ENCODE measurements at regions not wholly inside any gene's neighbourhood (a gene's known extent, or its start where the extent isn't known, plus 50 kb on each side); places are given as distances from the start of the nearest gene placed in this dataset.

DNA sequence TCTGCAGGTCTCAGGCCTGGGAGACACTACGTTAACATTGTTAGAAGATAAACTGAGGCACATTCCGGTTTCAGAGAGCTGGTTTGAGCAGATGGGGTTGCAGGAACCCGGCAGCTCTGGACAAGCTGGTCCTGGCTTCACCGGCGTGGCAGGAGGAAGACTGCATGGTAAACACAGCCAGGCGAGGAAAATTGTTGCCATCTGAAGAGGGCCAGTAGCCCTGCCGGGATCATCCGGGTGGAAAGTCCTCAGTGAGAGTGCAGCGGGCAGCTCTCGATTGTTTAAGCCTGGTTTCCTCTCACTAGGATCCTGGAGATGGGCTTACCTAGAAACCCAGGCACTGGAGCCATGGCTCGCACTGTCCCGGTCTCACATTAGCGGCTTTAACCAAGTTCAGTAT is 226.9 kb downstream of the IRX2 start:
- ChIA-PET POLR2A (no interaction called here), CTCF (no interaction called here)
- H3K27ac Mint-ChIP-seq: no peak overlapping the region
- no peaks in the 10 kb centered on the region for H3K4me1 Mint-ChIP-seq
- no peaks in the 10 kb centered on the region for H3K27me3 Mint-ChIP-seq
- peaks cover 3% of the 10 kb centered on the region for H3K9me3 Mint-ChIP-seq
- no peak overlapping the region for H3K4me3 Mint-ChIP-seq
- no peaks in the 10 kb centered on the region for H3K36me3 Mint-ChIP-seq (ENCODE audit: low read depth)
- DNase-seq: no peak

- no peak for DNase-seq
- Mint-ChIP-seq H3K36me3 (ENCODE audit: low read depth) (no peaks in the 10 kb centered on the region), H3K9me3 (peaks cover 3% of the 10 kb centered on the region), H3K4me1 (no peaks in the 10 kb centered on the region), H3K27ac (no peak overlapping the region), H3K27me3 (no peaks in the 10 kb centered on the region), H3K4me3 (no peak overlapping the region)
- ChIA-PET CTCF (no interaction called here), POLR2A (no interaction called here)
Measured at GRCh38 chr5:2523180-2523579, 228.3 kb downstream of the IRX2 start.

GRCh38 chr5:2522372-2522771 is 229.1 kb downstream of the IRX2 start:
- Mint-ChIP-seq H3K36me3 (ENCODE audit: low read depth) (no peaks in the 10 kb centered on the region), H3K4me1 (no peaks in the 10 kb centered on the region), H3K27ac (no peak overlapping the region), H3K9me3 (peaks cover 3% of the 10 kb centered on the region), H3K27me3 (no peaks in the 10 kb centered on the region), H3K4me3 (no peak overlapping the region)
- no peak for DNase-seq
- CTCF ChIA-PET: no interaction called here
- POLR2A ChIA-PET: no interaction called here

GRCh38 chr5:2519153-2519552 is 232.3 kb downstream of the IRX2 start:
- Mint-ChIP-seq H3K9me3 (no peaks in the 10 kb centered on the region), H3K27me3 (no peaks in the 10 kb centered on the region), H3K4me1 (no peaks in the 10 kb centered on the region), H3K4me3 (no peak overlapping the region), H3K27ac (no peak overlapping the region), H3K36me3 (ENCODE audit: low read depth) (no peaks in the 10 kb centered on the region)
- ChIA-PET POLR2A (no interaction called here), CTCF (no interaction called here)
- no peak for DNase-seq

DNA sequence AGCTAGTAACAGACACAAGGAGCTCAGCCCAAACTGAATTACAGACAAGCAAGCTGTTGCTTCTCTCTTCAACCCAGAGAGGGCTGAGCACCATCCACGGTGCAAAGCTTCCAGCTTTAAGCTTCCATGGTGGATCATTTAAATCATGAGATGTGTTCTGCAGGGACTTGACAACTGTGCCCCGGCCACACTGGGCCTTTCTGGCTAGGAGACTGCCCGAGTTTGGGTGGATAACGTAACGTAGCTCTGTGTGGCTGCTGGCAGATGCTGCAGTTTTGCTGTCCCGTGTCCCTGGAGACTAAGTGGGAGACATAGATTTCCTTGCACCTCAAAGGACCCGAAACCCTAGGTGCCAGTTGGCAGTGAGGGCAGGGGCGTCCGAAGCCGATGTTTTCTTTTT is 234.0 kb downstream of the IRX2 start:
- Mint-ChIP-seq H3K9me3 (no peaks in the 10 kb centered on the region), H3K36me3 (ENCODE audit: low read depth) (no peaks in the 10 kb centered on the region), H3K27me3 (no peaks in the 10 kb centered on the region), H3K4me3 (no peak overlapping the region), H3K4me1 (no peaks in the 10 kb centered on the region), H3K27ac (no peak overlapping the region)
- DNase-seq: no peak
- ChIA-PET POLR2A (no interaction called here), CTCF (no interaction called here)

DNA sequence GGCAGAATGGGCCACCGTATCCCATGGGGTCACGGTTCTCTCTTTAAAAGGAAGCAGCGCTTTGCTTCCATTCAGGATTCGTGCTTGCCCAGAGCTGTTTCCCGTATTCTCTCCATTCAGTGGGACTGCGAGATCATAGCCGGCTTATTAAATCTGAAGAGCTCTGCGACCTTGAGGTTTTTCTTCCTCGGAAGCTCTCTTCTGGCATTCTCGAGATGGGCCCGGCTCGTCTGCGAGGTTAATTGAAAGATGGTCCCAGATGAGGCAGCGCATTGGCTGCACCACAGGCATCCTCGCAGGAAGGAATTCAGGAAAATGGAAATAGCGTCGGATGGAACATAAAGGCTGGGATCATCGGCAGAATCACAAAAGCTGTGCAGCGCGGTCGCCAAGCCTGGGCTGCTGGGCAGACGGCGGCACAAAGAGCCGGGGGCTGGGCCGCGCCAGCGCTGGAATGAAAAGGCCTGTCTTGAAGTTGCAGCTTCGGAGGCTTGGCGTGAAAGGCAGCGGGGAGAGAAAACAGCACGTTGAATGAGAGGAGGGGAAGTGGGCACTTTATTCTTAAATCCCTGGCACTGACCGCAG is 236.2 kb downstream of the IRX2 start:
- no peaks in the 10 kb centered on the region for H3K4me1 Mint-ChIP-seq
- CTCF ChIA-PET: no interaction called here
- no peaks in the 10 kb centered on the region for H3K36me3 Mint-ChIP-seq (ENCODE audit: low read depth)
- H3K27me3 Mint-ChIP-seq: no peaks in the 10 kb centered on the region
- DNase-seq: no peak
- no peaks in the 10 kb centered on the region for H3K9me3 Mint-ChIP-seq
- POLR2A ChIA-PET: no interaction called here
- H3K4me3 Mint-ChIP-seq: no peak overlapping the region
- no peak overlapping the region for H3K27ac Mint-ChIP-seq

GRCh38 chr5:2514484-2514883 is 237.0 kb downstream of the IRX2 start:
- CTCF ChIA-PET: no interaction called here
- DNase-seq: no peak
- H3K36me3 Mint-ChIP-seq (ENCODE audit: low read depth): no peaks in the 10 kb centered on the region
- H3K27ac Mint-ChIP-seq: no peak overlapping the region
- no peak overlapping the region for H3K4me3 Mint-ChIP-seq
- no peaks in the 10 kb centered on the region for H3K9me3 Mint-ChIP-seq
- no peaks in the 10 kb centered on the region for H3K4me1 Mint-ChIP-seq
- no peaks in the 10 kb centered on the region for H3K27me3 Mint-ChIP-seq
- POLR2A ChIA-PET: no interaction called here

GRCh38 chr5:2511706-2512105 is 239.8 kb downstream of the IRX2 start:
- Mint-ChIP-seq H3K36me3 (ENCODE audit: low read depth) (no peaks in the 10 kb centered on the region), H3K27me3 (no peaks in the 10 kb centered on the region), H3K27ac (no peak overlapping the region), H3K4me3 (no peak overlapping the region), H3K9me3 (no peaks in the 10 kb centered on the region), H3K4me1 (no peaks in the 10 kb centered on the region)
- no peak for DNase-seq
- CTCF ChIA-PET: no interaction called here
- POLR2A ChIA-PET: no interaction called here

GRCh38 chr5:2511126-2511525 is 240.4 kb downstream of the IRX2 start:
- Mint-ChIP-seq H3K27ac (no peak overlapping the region), H3K36me3 (ENCODE audit: low read depth) (no peaks in the 10 kb centered on the region), H3K4me1 (no peaks in the 10 kb centered on the region), H3K4me3 (no peak overlapping the region), H3K27me3 (no peaks in the 10 kb centered on the region), H3K9me3 (no peaks in the 10 kb centered on the region)
- DNase-seq: no peak
- CTCF ChIA-PET: no interaction called here
- POLR2A ChIA-PET: no interaction called here

- Mint-ChIP-seq H3K27me3 (no peaks in the 10 kb centered on the region), H3K36me3 (ENCODE audit: low read depth) (no peaks in the 10 kb centered on the region), H3K4me3 (no peak overlapping the region), H3K4me1 (no peaks in the 10 kb centered on the region), H3K27ac (no peak overlapping the region), H3K9me3 (no peaks in the 10 kb centered on the region)
- POLR2A ChIA-PET: no interaction called here
- CTCF ChIA-PET: no interaction called here
- DNase-seq: no peak
Measured at GRCh38 chr5:2509527-2509926, 241.9 kb downstream of the IRX2 start.

DNA sequence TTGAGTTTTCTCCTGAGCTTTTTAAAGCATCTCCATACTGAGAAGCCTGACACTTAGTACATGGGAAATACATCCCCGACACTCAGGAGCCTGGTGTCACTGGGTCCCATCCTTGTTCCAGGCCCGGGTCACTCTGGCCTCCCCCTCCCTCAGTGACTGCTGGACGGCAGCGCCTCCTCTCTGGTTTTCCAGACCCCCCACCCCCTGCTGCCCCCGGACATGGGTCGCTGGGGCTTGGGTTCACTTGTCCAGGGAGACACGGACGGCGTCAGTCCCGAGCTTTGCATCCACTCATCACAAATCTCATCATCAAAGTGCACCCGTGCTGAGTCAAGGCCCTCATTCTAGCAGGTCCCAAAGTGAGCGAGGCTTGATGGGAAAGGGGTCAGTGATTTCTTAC is 243.0 kb downstream of the IRX2 start:
- Mint-ChIP-seq H3K27ac (no peak overlapping the region), H3K4me1 (no peaks in the 10 kb centered on the region), H3K27me3 (no peaks in the 10 kb centered on the region), H3K4me3 (no peak overlapping the region), H3K36me3 (ENCODE audit: low read depth) (no peaks in the 10 kb centered on the region), H3K9me3 (no peaks in the 10 kb centered on the region)
- ChIA-PET POLR2A (no interaction called here), CTCF (no interaction called here)
- DNase-seq: no peak

GRCh38 chr5:2507611-2508010 is 243.9 kb downstream of the IRX2 start:
- ChIA-PET POLR2A (no interaction called here), CTCF (no interaction called here)
- Mint-ChIP-seq H3K4me3 (no peak overlapping the region), H3K36me3 (ENCODE audit: low read depth) (no peaks in the 10 kb centered on the region), H3K27me3 (no peaks in the 10 kb centered on the region), H3K9me3 (no peaks in the 10 kb centered on the region), H3K27ac (no peak overlapping the region), H3K4me1 (no peaks in the 10 kb centered on the region)
- no peak for DNase-seq

DNA sequence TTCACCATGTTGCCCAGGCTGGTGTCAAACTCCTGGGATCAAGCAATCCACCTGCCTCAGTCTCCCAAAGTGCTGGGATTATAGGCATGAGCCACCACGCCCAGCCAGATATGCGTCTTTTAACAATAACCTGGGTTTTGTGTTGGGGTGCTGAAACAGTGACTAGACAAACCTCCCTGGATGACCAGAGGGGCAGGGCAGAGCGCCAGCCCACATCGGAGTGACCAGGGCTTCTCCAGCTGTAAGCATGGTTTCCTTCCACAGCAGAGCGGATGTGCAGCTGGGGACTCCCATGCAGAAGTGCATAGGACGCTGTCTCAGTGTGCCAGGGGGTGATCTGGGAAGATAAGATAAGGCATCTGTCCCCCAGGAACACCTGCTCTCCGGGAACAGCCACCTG is 244.9 kb downstream of the IRX2 start:
- no peaks in the 10 kb centered on the region for H3K36me3 Mint-ChIP-seq (ENCODE audit: low read depth)
- POLR2A ChIA-PET: no interaction called here
- no peak overlapping the region for H3K27ac Mint-ChIP-seq
- H3K4me3 Mint-ChIP-seq: no peak overlapping the region
- no peaks in the 10 kb centered on the region for H3K9me3 Mint-ChIP-seq
- CTCF ChIA-PET: no interaction called here
- H3K4me1 Mint-ChIP-seq: no peaks in the 10 kb centered on the region
- no peak for DNase-seq
- H3K27me3 Mint-ChIP-seq: no peaks in the 10 kb centered on the region

GRCh38 chr5:2505217-2505616 is 246.3 kb downstream of the IRX2 start:
- H3K4me1 Mint-ChIP-seq: no peaks in the 10 kb centered on the region

More at GRCh38 chr5:2505217-2505616, 246.3 kb downstream of the IRX2 start:
- no peaks in the 10 kb centered on the region for H3K9me3 Mint-ChIP-seq
- no peaks in the 10 kb centered on the region for H3K36me3 Mint-ChIP-seq (ENCODE audit: low read depth)
- H3K4me3 Mint-ChIP-seq: no peak overlapping the region
- no peaks in the 10 kb centered on the region for H3K27me3 Mint-ChIP-seq
- ChIA-PET CTCF (no interaction called here), POLR2A (no interaction called here)
- no peak overlapping the region for H3K27ac Mint-ChIP-seq
- DNase-seq: no peak
